ENCODE measurements at regions not wholly inside any gene's neighbourhood (a gene's known extent, or its start where the extent isn't known, plus 50 kb on each side); places are given as distances from the start of the nearest gene placed in this dataset.

DNA sequence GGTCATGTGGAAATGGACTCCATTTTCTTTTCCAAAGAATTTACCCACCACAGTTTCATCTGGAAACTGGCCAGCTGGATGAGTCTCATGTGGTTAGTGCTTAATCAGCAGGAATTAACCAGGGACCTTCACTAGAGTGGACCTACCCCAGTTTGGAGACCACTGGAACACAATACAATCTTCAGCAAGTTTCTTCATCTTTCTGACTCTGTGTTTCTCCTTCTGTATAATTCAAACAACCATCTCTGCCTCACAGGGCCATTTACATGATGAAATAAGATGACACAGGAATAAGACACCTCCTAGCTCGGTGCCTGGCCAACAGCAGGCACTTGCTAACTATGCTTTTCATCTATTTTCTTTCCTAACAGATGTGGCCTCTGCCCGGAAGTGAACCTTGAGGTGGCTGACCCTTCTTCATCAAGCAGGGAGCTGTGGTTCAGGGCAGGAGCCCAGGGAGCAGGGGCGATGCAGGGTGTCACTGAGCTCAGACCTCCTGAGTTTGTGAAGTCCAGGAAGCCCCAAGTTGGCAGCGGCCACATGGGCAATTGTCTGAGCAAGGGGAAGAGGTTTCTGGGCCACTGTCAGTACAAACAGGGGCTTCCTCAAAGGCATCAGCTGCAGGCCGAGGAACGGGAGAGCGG lies 98.8 kb downstream of the SOD2 start:
- TF ChIP-seq CTCF (conservative IDR thresholded peaks at IDR 0.05 in 1 of 2, IDR thresholded peaks at IDR 0.05 in 1 of 2; ENCODE audit: extremely low read depth in 1 of 2, insufficient read depth in 1 of 2, low read depth in 1 of 2, low read length in 2 of 2), result no peak
- TF ChIP-seq EZH2 (IDR thresholded peaks at IDR 0.05; ENCODE audit: borderline replicate concordance, low read length), result no peak
